ENCODE measurements at regions not wholly inside any gene's neighbourhood (a gene's known extent, or its start where the extent isn't known, plus 50 kb on each side); places are given as distances from the start of the nearest gene placed in this dataset.

DNA sequence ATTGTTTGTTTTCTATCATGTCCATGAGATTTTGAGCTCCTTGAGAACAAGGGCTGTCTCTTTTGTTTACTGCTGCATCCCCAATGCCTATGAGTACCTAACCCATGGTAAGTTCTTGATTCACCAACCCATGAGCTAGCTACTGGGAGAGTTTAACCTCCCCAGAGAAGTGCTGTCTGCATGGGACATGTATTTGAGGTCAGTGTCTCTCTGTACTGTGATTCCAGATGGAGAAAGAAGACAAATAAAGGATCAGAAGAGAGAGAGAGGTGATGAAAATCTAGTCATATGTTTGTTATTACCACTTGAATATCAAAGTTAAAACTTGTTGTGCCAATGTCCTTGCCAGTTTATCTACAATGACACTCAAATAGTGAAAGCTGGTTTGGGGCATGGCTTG is 421.8 kb downstream of the BCAT1 start:
- no TSS peak for BruUV-seq (replicated peaks)
- dilution Hi-C loops (cut with MboI; ENCODE audit: extremely low pct_ligation_motif_present, low sequenced_read_pairs) (no loop called here), intact Hi-C loops (cut with micrococcal nuclease) (no loop called here)
- Histone ChIP-seq H2AFZ (ENCODE audit: low read depth, low read length) (no peak overlapping the region), H3K4me2 (ENCODE audit: insufficient read depth, low read length) (no peak overlapping the region), H3K9me3 (replicated peaks; ENCODE audit: control insufficient read depth, insufficient read depth, low read length) (no peaks in the 10 kb centered on the region), H3K4me1 (ENCODE audit: control insufficient read depth, extremely low read depth, insufficient read depth, low read length) (no peaks in the 10 kb centered on the region), H3K36me3 (ENCODE audit: control insufficient read depth in 2 of 2, extremely low read depth in 1 of 2, insufficient read depth in 2 of 2, low read length in 2 of 2) (no peaks in the 10 kb centered on the region), H3K4me3 (replicated peaks in 1 of 3; ENCODE audit: insufficient read depth in 1 of 3, low read depth in 1 of 3, low read length in 3 of 3) (no peak overlapping the region), H3K9me1 (replicated peaks; ENCODE audit: control insufficient read depth, extremely low read depth, insufficient read depth, low read length) (no peaks in the 10 kb centered on the region), H4K20me1 (replicated peaks; ENCODE audit: control insufficient read depth, extremely low read depth, insufficient read depth, low read length) (no peaks in the 10 kb centered on the region), H3K27me3 (ENCODE audit: control insufficient read depth in 2 of 2, insufficient read depth in 2 of 2, low read length in 2 of 2) (no peaks in the 10 kb centered on the region), H3K79me2 (ENCODE audit: control insufficient read depth, insufficient read depth, low read length) (no peaks in the 10 kb centered on the region), H3K27ac (ENCODE audit: insufficient read depth, low read depth, low read length) (no peak overlapping the region), H3K9ac (replicated peaks; ENCODE audit: extremely low read depth, insufficient read depth, low read length) (no peak overlapping the region)
- CTCF ChIA-PET: interaction anchor here (0.7 kb wide), 1 partner anchor 10 kb away, joined by 3 read pairs; no protein-coding TSS in a partner anchor
- TF ChIP-seq FOS (IDR thresholded peaks at IDR 0.05; ENCODE audit: borderline replicate concordance, insufficient read depth, low read length) (no peak), GATA2 (IDR thresholded peaks at IDR 0.05; ENCODE audit: insufficient read depth, insufficient read length, low read depth, low read length) (no peak), MYC (IDR thresholded peaks at IDR 0.05; ENCODE audit: low read depth, low read length) (no peak), EZH2 (IDR thresholded peaks at IDR 0.05; ENCODE audit: borderline replicate concordance, low read depth, low read length, severe bottlenecking) (no peak), JUN (IDR thresholded peaks at IDR 0.05; ENCODE audit: borderline replicate concordance, insufficient read depth, insufficient read length, low read depth) (no peak), POLR2AphosphoS5 (IDR thresholded peaks at IDR 0.05; ENCODE audit: insufficient read depth, low read depth, low read length) (no peak), POLR2A (IDR thresholded peaks at IDR 0.05; ENCODE audit: low read depth, low read length) (no peak)
- TF ChIP-seq, protein P1, sequence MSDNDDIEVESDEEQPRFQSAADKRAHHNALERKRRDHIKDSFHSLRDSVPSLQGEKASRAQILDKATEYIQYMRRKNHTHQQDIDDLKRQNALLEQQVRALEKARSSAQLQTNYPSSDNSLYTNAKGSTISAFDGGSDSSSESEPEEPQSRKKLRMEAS (IDR thresholded peaks at IDR 0.05; ENCODE audit: insufficient read depth, insufficient read length): no peak
- TF ChIP-seq, protein P2, sequence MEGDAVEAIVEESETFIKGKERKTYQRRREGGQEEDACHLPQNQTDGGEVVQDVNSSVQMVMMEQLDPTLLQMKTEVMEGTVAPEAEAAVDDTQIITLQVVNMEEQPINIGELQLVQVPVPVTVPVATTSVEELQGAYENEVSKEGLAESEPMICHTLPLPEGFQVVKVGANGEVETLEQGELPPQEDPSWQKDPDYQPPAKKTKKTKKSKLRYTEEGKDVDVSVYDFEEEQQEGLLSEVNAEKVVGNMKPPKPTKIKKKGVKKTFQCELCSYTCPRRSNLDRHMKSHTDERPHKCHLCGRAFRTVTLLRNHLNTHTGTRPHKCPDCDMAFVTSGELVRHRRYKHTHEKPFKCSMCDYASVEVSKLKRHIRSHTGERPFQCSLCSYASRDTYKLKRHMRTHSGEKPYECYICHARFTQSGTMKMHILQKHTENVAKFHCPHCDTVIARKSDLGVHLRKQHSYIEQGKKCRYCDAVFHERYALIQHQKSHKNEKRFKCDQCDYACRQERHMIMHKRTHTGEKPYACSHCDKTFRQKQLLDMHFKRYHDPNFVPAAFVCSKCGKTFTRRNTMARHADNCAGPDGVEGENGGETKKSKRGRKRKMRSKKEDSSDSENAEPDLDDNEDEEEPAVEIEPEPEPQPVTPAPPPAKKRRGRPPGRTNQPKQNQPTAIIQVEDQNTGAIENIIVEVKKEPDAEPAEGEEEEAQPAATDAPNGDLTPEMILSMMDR (IDR thresholded peaks at IDR 0.05; ENCODE audit: extremely low read depth in 1 of 2, insufficient read depth in 1 of 2, low read depth in 1 of 2, low read length in 2 of 2): no peak
- FAIRE-seq: no peak
- DNase-seq (ENCODE audit: low read depth, low spot score): no peak
- POLR2A ChIA-PET: no interaction called here
